ENCODE measurements at regions not wholly inside any gene's neighbourhood (a gene's known extent, or its start where the extent isn't known, plus 50 kb on each side); places are given as distances from the start of the nearest gene placed in this dataset.
"Not testable (repeated sequence)": the region's sequence is repeated elsewhere in the genome, so short reads cannot be mapped to it uniquely, and the experiment has no call there.

GRCh38 chr6:141388666-141389065 is 744.1 kb upstream of the GJE1 start:
- ATAC-seq (ENCODE audit: low read depth) = no peak
- no peak overlapping the region for H3K27ac Mint-ChIP-seq
- H3K4me3 Mint-ChIP-seq = no peak overlapping the region
- H3K4me1 Mint-ChIP-seq = no peaks in the 10 kb centered on the region
- H3K36me3 Mint-ChIP-seq = no peaks in the 10 kb centered on the region
- POLR2A ChIA-PET = no interaction called here
- H3K9me3 Mint-ChIP-seq = no peaks in the 10 kb centered on the region
- H3K27me3 Mint-ChIP-seq = no peaks in the 10 kb centered on the region
- no peak for DNase-seq

- DNase-seq (no peak), ATAC-seq (ENCODE audit: low read depth) (no peak)
- Mint-ChIP-seq H3K27me3 (no peaks in the 10 kb centered on the region), H3K27ac (no peak overlapping the region), H3K4me3 (no peak overlapping the region), H3K36me3 (no peaks in the 10 kb centered on the region), H3K4me1 (no peaks in the 10 kb centered on the region), H3K9me3 (peaks cover 7% of the 10 kb centered on the region)
- POLR2A ChIA-PET = no interaction called here
Observed at GRCh38 chr6:141370438-141370837, 762.3 kb upstream of the GJE1 start.

GRCh38 chr6:141366796-141367195 is 765.9 kb upstream of the GJE1 start:
- DNase-seq; H3K4me3 Mint-ChIP-seq; H3K36me3 Mint-ChIP-seq; POLR2A ChIA-PET; H3K27ac Mint-ChIP-seq; H3K4me1 Mint-ChIP-seq; H3K27me3 Mint-ChIP-seq; ATAC-seq (ENCODE audit: low read depth); H3K9me3 Mint-ChIP-seq: not testable (repeated sequence)

GRCh38 chr6:141364694-141365093 is 768.0 kb upstream of the GJE1 start:
- peaks cover 8% of the 10 kb centered on the region for H3K9me3 Mint-ChIP-seq
- H3K4me3 Mint-ChIP-seq = no peak overlapping the region
- H3K27me3 Mint-ChIP-seq = no peaks in the 10 kb centered on the region
- peaks cover 1% of the 10 kb centered on the region for H3K4me1 Mint-ChIP-seq
- H3K27ac Mint-ChIP-seq = no peak overlapping the region
- H3K36me3 Mint-ChIP-seq = no peaks in the 10 kb centered on the region
- ATAC-seq (ENCODE audit: low read depth) = no peak
- no peak for DNase-seq
- POLR2A ChIA-PET = no interaction called here

GRCh38 chr6:141364232-141364631 is 768.5 kb upstream of the GJE1 start:
- no peak for ATAC-seq (ENCODE audit: low read depth)
- Mint-ChIP-seq H3K27me3 (no peaks in the 10 kb centered on the region), H3K4me1 (peaks cover 1% of the 10 kb centered on the region), H3K27ac (no peak overlapping the region), H3K4me3 (no peak overlapping the region), H3K36me3 (no peaks in the 10 kb centered on the region), H3K9me3 (peaks cover 6% of the 10 kb centered on the region)
- POLR2A ChIA-PET = no interaction called here
- DNase-seq = no peak

- Mint-ChIP-seq H3K4me3 (no peak overlapping the region), H3K27ac (no peak overlapping the region), H3K9me3 (peaks cover 9% of the 10 kb centered on the region), H3K36me3 (no peaks in the 10 kb centered on the region), H3K27me3 (no peaks in the 10 kb centered on the region), H3K4me1 (peaks cover 3% of the 10 kb centered on the region)
- POLR2A ChIA-PET = no interaction called here
- ATAC-seq (ENCODE audit: low read depth) = no peak
- DNase-seq = no peak
Observed at GRCh38 chr6:141361559-141361958, 771.2 kb upstream of the GJE1 start.

- H3K4me3 Mint-ChIP-seq = no peak overlapping the region
- no peaks in the 10 kb centered on the region for H3K36me3 Mint-ChIP-seq
- DNase-seq = no peak
- H3K27ac Mint-ChIP-seq = no peak overlapping the region
- H3K9me3 Mint-ChIP-seq = peaks cover 8% of the 10 kb centered on the region
- no peaks in the 10 kb centered on the region for H3K27me3 Mint-ChIP-seq
- ATAC-seq (ENCODE audit: low read depth) = no peak
- H3K4me1 Mint-ChIP-seq = peaks cover 3% of the 10 kb centered on the region
- POLR2A ChIA-PET = no interaction called here
Observed at GRCh38 chr6:141359953-141360352, 772.8 kb upstream of the GJE1 start.

- no peaks in the 10 kb centered on the region for H3K27me3 Mint-ChIP-seq
- no peak overlapping the region for H3K27ac Mint-ChIP-seq
- DNase-seq (no peak), ATAC-seq (ENCODE audit: low read depth) (no peak)
- H3K4me1 Mint-ChIP-seq = peaks cover 1% of the 10 kb centered on the region
- no peak overlapping the region for H3K4me3 Mint-ChIP-seq
- H3K9me3 Mint-ChIP-seq = peaks cover 4% of the 10 kb centered on the region
- no peaks in the 10 kb centered on the region for H3K36me3 Mint-ChIP-seq
- POLR2A ChIA-PET = no interaction called here
Observed at GRCh38 chr6:141354191-141354955, 778.4 kb upstream of the GJE1 start.

- H3K4me3 Mint-ChIP-seq = no peak overlapping the region
- no peaks in the 10 kb centered on the region for H3K4me1 Mint-ChIP-seq
- no peaks in the 10 kb centered on the region for H3K36me3 Mint-ChIP-seq
- no peaks in the 10 kb centered on the region for H3K9me3 Mint-ChIP-seq
- POLR2A ChIA-PET = no interaction called here
- no peak for ATAC-seq (ENCODE audit: low read depth)
- H3K27ac Mint-ChIP-seq = no peak overlapping the region
- H3K27me3 Mint-ChIP-seq = no peaks in the 10 kb centered on the region
- no peak for DNase-seq
Observed at GRCh38 chr6:141351721-141352120, 781.0 kb upstream of the GJE1 start.

- Mint-ChIP-seq H3K4me3 (no peak overlapping the region), H3K27ac (no peak overlapping the region), H3K4me1 (no peaks in the 10 kb centered on the region), H3K36me3 (no peaks in the 10 kb centered on the region), H3K9me3 (no peaks in the 10 kb centered on the region), H3K27me3 (no peaks in the 10 kb centered on the region)
- no peak for DNase-seq
- POLR2A ChIA-PET = no interaction called here
- ATAC-seq (ENCODE audit: low read depth) = no peak
Observed at GRCh38 chr6:141349710-141350109, 783.0 kb upstream of the GJE1 start.

- no peak for ATAC-seq (ENCODE audit: low read depth)
- POLR2A ChIA-PET = no interaction called here
Observed at GRCh38 chr6:141347906-141348492, 784.7 kb upstream of the GJE1 start.

GRCh38 chr6:141347086-141347485 is 785.6 kb upstream of the GJE1 start:
- no peak overlapping the region for H3K4me3 Mint-ChIP-seq
- no peak overlapping the region for H3K27ac Mint-ChIP-seq
- no peaks in the 10 kb centered on the region for H3K36me3 Mint-ChIP-seq
- POLR2A ChIA-PET = no interaction called here
- H3K9me3 Mint-ChIP-seq = no peaks in the 10 kb centered on the region
- no peaks in the 10 kb centered on the region for H3K27me3 Mint-ChIP-seq
- H3K4me1 Mint-ChIP-seq = no peaks in the 10 kb centered on the region
- DNase-seq (no peak), ATAC-seq (ENCODE audit: low read depth) (no peak)

More at GRCh38 chr6:141347906-141348492, 784.7 kb upstream of the GJE1 start:
- H3K27me3 Mint-ChIP-seq = no peaks in the 10 kb centered on the region
- H3K36me3 Mint-ChIP-seq = no peaks in the 10 kb centered on the region
- H3K9me3 Mint-ChIP-seq = no peaks in the 10 kb centered on the region
- no peaks in the 10 kb centered on the region for H3K4me1 Mint-ChIP-seq
- H3K27ac Mint-ChIP-seq = no peak overlapping the region
- DNase-seq = no peak
- no peak overlapping the region for H3K4me3 Mint-ChIP-seq

GRCh38 chr6:141346535-141346934 is 786.2 kb upstream of the GJE1 start:
- Mint-ChIP-seq H3K4me1 (no peaks in the 10 kb centered on the region), H3K27me3 (no peaks in the 10 kb centered on the region), H3K4me3 (no peak overlapping the region), H3K9me3 (no peaks in the 10 kb centered on the region), H3K36me3 (no peaks in the 10 kb centered on the region), H3K27ac (no peak overlapping the region)
- ATAC-seq (ENCODE audit: low read depth) (no peak), DNase-seq (no peak)
- POLR2A ChIA-PET = no interaction called here

- Mint-ChIP-seq H3K27me3 (no peaks in the 10 kb centered on the region), H3K36me3 (no peaks in the 10 kb centered on the region), H3K4me1 (no peaks in the 10 kb centered on the region), H3K27ac (no peak overlapping the region), H3K9me3 (no peaks in the 10 kb centered on the region), H3K4me3 (no peak overlapping the region)
- POLR2A ChIA-PET = no interaction called here
- ATAC-seq (ENCODE audit: low read depth) (no peak), DNase-seq (no peak)
Observed at GRCh38 chr6:141337191-141337590, 795.5 kb upstream of the GJE1 start.

All from activated naive CD8-positive, alpha-beta T cell treated with anti-CD3 and anti-CD28 coated beads, Interleukin-2, amount 10 ng/mL, durations not matched to agents 7 days and 5 days (primary cell).